ENCODE measurements at regions not wholly inside any gene's neighbourhood (a gene's known extent, or its start where the extent isn't known, plus 50 kb on each side); places are given as distances from the start of the nearest gene placed in this dataset.
"Not testable (repeated sequence)": the region's sequence is repeated elsewhere in the genome, so short reads cannot be mapped to it uniquely, and the experiment has no call there.

DNA sequence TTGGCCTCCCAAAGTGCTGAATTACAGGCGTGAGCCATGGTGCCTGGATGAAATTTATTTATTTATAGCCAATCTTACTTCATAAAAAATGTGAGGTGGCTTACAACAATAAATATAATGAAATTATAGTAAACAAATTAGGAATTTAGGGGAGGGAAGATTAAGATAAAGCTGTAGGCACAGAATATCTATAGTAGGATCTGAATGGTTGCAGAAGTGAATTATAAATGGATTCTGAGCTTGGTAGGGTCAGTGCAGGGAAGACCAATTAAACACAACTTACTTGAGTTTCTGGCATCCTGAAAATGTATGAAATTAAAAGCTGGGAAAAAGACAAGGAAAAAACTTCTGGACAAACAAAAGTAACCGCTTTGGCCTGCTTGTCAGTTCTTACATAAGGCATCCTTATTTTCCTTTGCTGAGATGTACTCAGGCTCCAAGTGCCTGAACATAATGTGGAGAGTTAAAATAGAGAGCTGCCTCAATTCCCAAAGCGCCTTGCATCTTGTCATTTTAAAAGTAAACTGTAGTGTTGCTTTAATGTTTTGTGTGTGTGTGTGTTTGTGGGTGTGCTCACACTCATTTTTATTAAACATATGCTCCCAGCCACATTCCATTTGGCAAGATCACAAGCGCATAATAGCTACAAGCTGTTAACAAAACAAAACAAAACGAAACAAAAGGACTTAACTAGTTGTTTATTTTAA lies 247.3 kb downstream of the S1PR1 start:
- DNase-seq (ENCODE audit: low read depth in 2 of 2), result no peak

GRCh38 chr1:101484689-101485338 lies 248.0 kb downstream of the S1PR1 start:
- no peak for DNase-seq (ENCODE audit: low read depth in 2 of 2)

- DNase-seq (ENCODE audit: low read depth in 2 of 2), result no peak
Measured at GRCh38 chr1:101485712-101486111, 248.9 kb downstream of the S1PR1 start.

GRCh38 chr1:101492144-101492543 lies 255.3 kb downstream of the S1PR1 start:
- not testable (repeated sequence) for DNase-seq (ENCODE audit: low read depth in 2 of 2)

GRCh38 chr1:101493920-101494319 lies 257.1 kb downstream of the S1PR1 start:
- not testable (repeated sequence) for DNase-seq (ENCODE audit: low read depth in 2 of 2)

DNA sequence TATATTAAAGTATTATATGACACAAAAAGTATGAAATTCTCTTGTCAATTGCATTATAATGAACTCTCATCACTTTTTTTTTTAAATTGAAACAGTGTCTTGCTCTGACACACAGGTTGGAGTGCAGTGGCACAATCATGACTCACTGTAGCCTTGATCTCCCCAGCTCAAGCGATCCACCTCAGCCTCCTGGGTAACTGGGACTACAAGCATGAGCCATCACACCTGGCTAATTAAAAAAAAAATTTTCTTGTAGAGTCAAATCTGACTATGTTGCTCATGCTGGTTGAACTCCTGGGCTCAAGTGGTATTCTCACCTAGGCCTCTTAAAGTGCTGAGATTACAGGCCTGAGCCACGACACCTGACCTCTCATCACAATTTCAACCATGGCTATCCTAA lies 259.3 kb downstream of the S1PR1 start:
- DNase-seq (ENCODE audit: low read depth in 2 of 2), result no peak

- no peak for DNase-seq (ENCODE audit: low read depth in 2 of 2)
Measured at GRCh38 chr1:101497881-101498559, 261.2 kb downstream of the S1PR1 start.

DNA sequence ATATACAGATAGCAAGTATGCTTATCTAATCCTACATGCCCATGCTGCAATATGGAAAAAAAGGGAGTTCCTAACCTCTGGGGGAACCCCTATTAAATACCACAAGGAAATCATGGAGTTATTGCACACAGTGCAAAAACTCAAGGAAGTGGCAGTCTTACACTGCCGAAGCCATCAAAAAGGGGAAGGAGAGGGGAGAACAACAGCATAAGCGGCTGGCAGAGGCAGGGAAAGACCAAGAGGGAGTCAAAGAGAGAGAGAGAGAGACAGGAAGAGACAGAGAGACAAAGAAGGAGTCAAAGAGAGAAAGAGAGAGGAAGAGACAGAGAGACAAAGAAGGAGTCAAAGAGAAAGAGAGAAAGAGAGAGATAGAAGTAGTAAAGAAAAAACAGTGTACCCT lies 267.3 kb downstream of the S1PR1 start:
- DNase-seq (ENCODE audit: low read depth in 2 of 2), result not testable (repeated sequence)

- DNase-seq (ENCODE audit: low read depth in 2 of 2), result not testable (repeated sequence)
Measured at GRCh38 chr1:101505240-101505639, 268.4 kb downstream of the S1PR1 start.

DNA sequence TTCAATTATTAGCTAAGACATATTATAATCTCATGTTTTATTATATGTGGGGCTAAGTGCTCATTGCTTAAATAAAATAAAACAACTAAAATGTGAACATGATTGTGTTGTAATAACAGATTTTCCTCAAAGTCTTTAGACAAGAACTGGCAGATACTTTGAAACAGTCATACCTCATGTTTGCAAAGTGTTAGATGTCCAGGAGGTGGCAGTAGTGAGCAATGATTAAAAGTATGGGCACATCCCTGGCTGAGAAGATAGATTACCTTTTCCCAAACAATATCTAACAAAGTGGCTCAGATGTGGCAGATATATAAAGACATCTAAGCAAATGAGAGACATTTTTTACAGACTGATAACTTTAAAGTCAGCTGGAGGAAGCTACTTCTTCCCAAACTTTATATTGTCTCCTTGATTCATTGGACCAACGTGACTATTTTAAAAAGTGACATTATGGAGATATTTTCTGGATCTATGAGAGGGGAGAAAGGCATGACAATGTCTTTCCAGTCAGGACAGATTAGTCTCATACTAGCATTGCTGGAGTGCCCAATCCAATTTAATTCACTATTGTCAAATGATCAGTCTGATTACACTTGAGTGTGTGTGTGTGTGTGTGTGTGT lies 269.8 kb downstream of the S1PR1 start:
- no peak for DNase-seq (ENCODE audit: low read depth in 2 of 2)

- no peak for DNase-seq (ENCODE audit: low read depth in 2 of 2)
Measured at GRCh38 chr1:101507547-101507971, 270.7 kb downstream of the S1PR1 start.

GRCh38 chr1:101508913-101509312 lies 272.1 kb downstream of the S1PR1 start:
- DNase-seq (ENCODE audit: low read depth in 2 of 2), result no peak

- no peak for DNase-seq (ENCODE audit: low read depth in 2 of 2)
Measured at GRCh38 chr1:101509370-101509769, 272.6 kb downstream of the S1PR1 start.

- DNase-seq (ENCODE audit: low read depth in 2 of 2), result no peak
Measured at GRCh38 chr1:101511202-101511891, 274.5 kb downstream of the S1PR1 start.

DNA sequence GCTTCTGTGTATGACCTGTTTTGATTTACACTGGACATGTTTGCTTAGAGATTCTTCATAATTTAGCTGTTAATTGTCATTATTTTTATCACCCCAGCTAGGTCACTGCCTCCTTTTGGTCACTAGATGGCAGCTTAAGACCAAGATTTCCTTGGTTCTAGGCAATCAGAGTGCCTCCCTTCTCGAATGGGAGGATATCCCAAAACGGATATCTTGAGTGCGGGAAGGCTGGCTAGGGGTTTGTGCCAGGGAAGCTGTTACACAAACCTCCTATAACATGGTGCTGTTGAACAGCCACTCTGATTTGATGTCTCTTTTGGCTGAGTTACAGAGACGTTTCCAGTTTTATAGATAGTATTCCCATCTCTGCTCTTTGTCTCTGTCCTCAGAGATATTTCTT lies 283.5 kb downstream of the S1PR1 start:
- no peak for DNase-seq (ENCODE audit: low read depth in 2 of 2)

GRCh38 chr1:101522486-101522885 lies 285.7 kb downstream of the S1PR1 start:
- no peak for DNase-seq (ENCODE audit: low read depth in 2 of 2)

DNA sequence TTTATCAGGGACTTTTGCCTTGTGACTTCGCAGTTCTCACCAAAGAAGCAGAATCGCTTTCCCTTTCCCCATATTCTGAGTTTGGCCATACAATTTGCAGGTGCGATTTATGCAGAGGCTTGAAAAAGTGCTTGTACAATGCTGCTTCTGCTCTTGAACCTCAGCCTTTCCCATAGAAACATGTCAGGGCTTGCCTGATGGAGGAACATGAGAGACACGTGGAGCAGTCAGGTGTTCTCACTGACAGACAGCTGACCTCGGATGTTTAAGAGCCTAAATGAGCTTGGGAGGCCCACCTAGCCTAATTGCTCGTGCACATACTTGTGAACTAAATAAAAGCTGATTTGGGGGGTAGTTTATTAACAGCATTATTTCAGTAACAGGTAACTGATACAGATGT lies 290.0 kb downstream of the S1PR1 start:
- DNase-seq (ENCODE audit: low read depth in 2 of 2), result no peak

DNA sequence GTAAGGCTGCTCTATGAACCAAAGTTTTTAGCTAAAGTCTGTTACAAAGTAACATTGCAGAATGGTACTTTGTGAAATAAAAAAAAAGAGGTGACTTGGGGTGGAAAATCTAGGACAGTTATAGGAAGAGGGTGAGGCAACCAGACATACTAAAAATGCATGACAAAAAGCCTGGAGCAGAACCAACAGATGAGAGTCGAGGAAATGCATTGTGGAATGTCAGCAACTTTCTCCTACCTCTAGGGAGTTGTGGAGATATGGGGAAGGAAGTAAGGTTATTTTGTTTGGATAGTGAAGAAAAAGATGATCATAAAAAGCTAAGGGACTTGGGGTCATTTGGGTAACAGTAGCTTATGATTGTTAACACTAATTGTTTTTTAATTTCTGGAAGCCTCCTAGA lies 295.6 kb downstream of the S1PR1 start:
- no peak for DNase-seq (ENCODE audit: low read depth in 2 of 2)

- DNase-seq (ENCODE audit: low read depth in 2 of 2), result no peak
Measured at GRCh38 chr1:101540161-101540560, 303.3 kb downstream of the S1PR1 start.

DNA sequence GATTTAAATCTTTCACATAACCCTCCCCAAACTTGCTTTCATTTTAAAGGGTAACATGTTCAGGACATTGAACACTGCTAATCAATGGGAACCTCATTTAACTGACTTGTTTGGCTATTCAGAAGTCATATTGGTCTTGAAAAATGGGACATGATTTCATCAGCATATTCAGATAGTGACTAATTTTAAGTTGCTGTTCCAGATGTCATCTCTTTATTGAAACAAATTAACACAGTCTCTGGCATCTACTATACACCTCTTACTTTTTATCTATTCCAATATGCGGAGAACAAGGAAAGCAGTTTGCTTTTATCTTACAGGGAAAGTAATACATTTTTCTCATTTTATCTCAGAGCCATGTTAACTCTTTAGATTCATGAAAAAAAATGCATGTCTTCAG lies 310.1 kb downstream of the S1PR1 start:
- DNase-seq (ENCODE audit: low read depth in 2 of 2), result no peak

GRCh38 chr1:101547357-101547756 lies 310.5 kb downstream of the S1PR1 start:
- DNase-seq (ENCODE audit: low read depth in 2 of 2), result no peak

DNA sequence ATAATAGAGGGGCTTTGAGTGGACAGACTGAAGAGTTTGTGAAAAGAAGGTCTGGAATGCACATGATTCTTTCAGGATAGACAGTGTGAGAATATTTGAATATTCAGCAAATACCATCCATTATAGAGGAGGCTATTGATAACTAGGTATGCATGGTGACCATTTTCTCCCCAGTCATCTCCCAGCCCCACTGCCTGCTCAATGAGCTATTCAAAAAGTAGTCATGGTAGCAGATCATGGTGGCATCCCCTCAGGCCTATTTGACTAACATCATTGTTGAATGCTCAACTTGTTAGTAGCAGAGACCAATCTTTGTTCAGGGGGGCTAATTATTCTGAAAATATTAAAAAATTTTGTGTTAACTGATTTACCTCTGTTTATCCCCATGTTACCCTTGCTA lies 311.6 kb downstream of the S1PR1 start:
- no peak for DNase-seq (ENCODE audit: low read depth in 2 of 2)

All from stimulated activated CD8-positive, alpha-beta memory T cell treated with anti-CD3 and anti-CD28 coated beads, Interleukin-7, amount 100 ng/mL, for 1 hour (primary cell).